ENCODE measurements at regions not wholly inside any gene's neighbourhood (a gene's known extent, or its start where the extent isn't known, plus 50 kb on each side); places are given as distances from the start of the nearest gene placed in this dataset.

GRCh38 chr10:71128311-71128980, 83.9 kb upstream of the UNC5B start:
- DNase-seq, result no peak

GRCh38 chr10:71131096-71131495, 81.3 kb upstream of the UNC5B start:
- DNase-seq, result no peak

- no peak for DNase-seq
Measured at GRCh38 chr10:71131508-71132088, 80.8 kb upstream of the UNC5B start.

- DNase-seq, result no peak
Measured at GRCh38 chr10:71132321-71132810, 80.0 kb upstream of the UNC5B start.

GRCh38 chr10:71133710-71134686, 78.4 kb upstream of the UNC5B start:
- DNase-seq, result no peak

- DNase-seq, result no peak
Measured at GRCh38 chr10:71134732-71135211, 77.6 kb upstream of the UNC5B start.

GRCh38 chr10:71135236-71135635, 77.1 kb upstream of the UNC5B start:
- DNase-seq, result no peak

GRCh38 chr10:71136036-71136721, 76.2 kb upstream of the UNC5B start:
- no peak for DNase-seq

GRCh38 chr10:71137701-71138100, 74.7 kb upstream of the UNC5B start:
- DNase-seq, result no peak

GRCh38 chr10:71138166-71138830, 74.1 kb upstream of the UNC5B start:
- no peak for DNase-seq

- DNase-seq, result no peak
Measured at GRCh38 chr10:71141528-71141927, 70.8 kb upstream of the UNC5B start.

- no peak for DNase-seq
Measured at GRCh38 chr10:71143170-71143569, 69.2 kb upstream of the UNC5B start.

- no peak for DNase-seq
Measured at GRCh38 chr10:71143610-71144009, 68.8 kb upstream of the UNC5B start.

- no peak for DNase-seq
Measured at GRCh38 chr10:71144824-71145223, 67.5 kb upstream of the UNC5B start.

GRCh38 chr10:71145352-71145945, 66.9 kb upstream of the UNC5B start:
- no peak for DNase-seq

GRCh38 chr10:71150796-71151195, 61.6 kb upstream of the UNC5B start:
- DNase-seq, result no peak

GRCh38 chr10:71152043-71152442, 60.3 kb upstream of the UNC5B start:
- no peak for DNase-seq

GRCh38 chr10:71156436-71156835, 55.9 kb upstream of the UNC5B start:
- DNase-seq, result no peak

- no peak for DNase-seq
Measured at GRCh38 chr10:71157435-71157834, 54.9 kb upstream of the UNC5B start.

- no peak for DNase-seq
Measured at GRCh38 chr10:71158251-71158650, 54.1 kb upstream of the UNC5B start.

GRCh38 chr10:71158902-71159301, 53.5 kb upstream of the UNC5B start:
- no peak for DNase-seq

GRCh38 chr10:71159892-71160291, 52.5 kb upstream of the UNC5B start:
- DNase-seq, result no peak

Data from stimulated activated CD4-positive, alpha-beta T cell treated with anti-CD3 and anti-CD28 coated beads, Interleukin-2, amount 100 ng/mL, for 48 hours (primary cell).